ENCODE measurements at regions not wholly inside any gene's neighbourhood (a gene's known extent, or its start where the extent isn't known, plus 50 kb on each side); places are given as distances from the start of the nearest gene placed in this dataset.

GRCh38 chr15:94930960-94931359 lies 699.6 kb downstream of the MCTP2 start:
- H3K27ac ChIP-seq (ENCODE audit: insufficient read depth, low read length): no peak overlapping the region
- H2AFZ ChIP-seq (ENCODE audit: low read length): no peak overlapping the region
- H3K36me3 ChIP-seq (ENCODE audit: control insufficient read depth, insufficient read depth, low read length): no peaks in the 10 kb centered on the region

DNA sequence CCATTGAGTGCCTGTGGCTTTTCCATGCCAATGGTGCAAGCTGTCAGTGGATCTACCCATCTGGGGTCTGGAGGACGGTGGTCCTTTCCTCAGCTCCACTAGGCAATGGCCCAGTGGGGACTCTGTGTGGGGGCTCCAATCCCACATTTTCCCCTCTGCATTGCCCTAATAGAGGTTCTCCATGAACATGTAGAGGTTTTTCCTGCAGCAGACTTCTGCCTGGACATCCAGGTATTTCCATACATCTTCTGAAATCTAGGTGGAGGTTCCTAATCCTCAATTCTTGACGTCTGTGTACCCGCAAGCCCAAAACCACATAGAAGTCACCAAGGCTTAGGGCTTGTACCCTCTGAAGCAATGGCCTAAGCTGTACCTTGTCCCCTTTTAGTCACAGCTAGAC lies 703.1 kb downstream of the MCTP2 start:
- Histone ChIP-seq H3K27ac (ENCODE audit: insufficient read depth, low read length) (no peak overlapping the region), H3K4me3 (replicated peaks in 1 of 4; ENCODE audit: control extremely low read depth in 1 of 4, insufficient read depth in 1 of 4, low read depth in 3 of 4, low read length in 4 of 4) (no peak overlapping the region), H3K79me2 (ENCODE audit: control insufficient read depth, insufficient read depth, low read length) (no peaks in the 10 kb centered on the region), H4K20me1 (ENCODE audit: control insufficient read depth, extremely low read depth, insufficient read depth, low read length) (no peaks in the 10 kb centered on the region), H3K4me2 (ENCODE audit: extremely low read depth, insufficient read depth, low read length) (no peak overlapping the region), H3K4me1 (ENCODE audit: control insufficient read depth, extremely low read depth, insufficient read depth, low read length) (no peaks in the 10 kb centered on the region), H3K9ac (ENCODE audit: insufficient read depth, low read length) (no peak overlapping the region), H3K27me3 (ENCODE audit: control insufficient read depth, insufficient read depth, low read length) (no peaks in the 10 kb centered on the region), H3K36me3 (ENCODE audit: control insufficient read depth, insufficient read depth, low read length) (no peaks in the 10 kb centered on the region), H3K9me3 (ENCODE audit: control insufficient read depth, insufficient read depth, low read depth, low read length) (no peaks in the 10 kb centered on the region), H2AFZ (ENCODE audit: low read length) (no peak overlapping the region)
- TF ChIP-seq EZH2 (IDR thresholded peaks at IDR 0.05; ENCODE audit: low read length, missing control alignments): no peak
- TF ChIP-seq CTCF (conservative IDR thresholded peaks at IDR 0.05 in 1 of 2, IDR thresholded peaks at IDR 0.05 in 1 of 2; ENCODE audit: low read depth in 1 of 2, low read length in 2 of 2): no peak
- no peak for DNase-seq (ENCODE audit: low read depth in 2 of 2)

More at GRCh38 chr15:94930960-94931359, 699.6 kb downstream of the MCTP2 start:
- Histone ChIP-seq H3K9me3 (ENCODE audit: control insufficient read depth, insufficient read depth, low read depth, low read length) (no peaks in the 10 kb centered on the region), H3K79me2 (ENCODE audit: control insufficient read depth, insufficient read depth, low read length) (no peaks in the 10 kb centered on the region), H3K4me1 (ENCODE audit: control insufficient read depth, extremely low read depth, insufficient read depth, low read length) (no peaks in the 10 kb centered on the region), H3K9ac (ENCODE audit: insufficient read depth, low read length) (no peak overlapping the region), H3K4me2 (ENCODE audit: extremely low read depth, insufficient read depth, low read length) (no peak overlapping the region), H3K27me3 (ENCODE audit: control insufficient read depth, insufficient read depth, low read length) (no peaks in the 10 kb centered on the region), H3K4me3 (replicated peaks in 1 of 4; ENCODE audit: control extremely low read depth in 1 of 4, insufficient read depth in 1 of 4, low read depth in 3 of 4, low read length in 4 of 4) (no peak overlapping the region), H4K20me1 (ENCODE audit: control insufficient read depth, extremely low read depth, insufficient read depth, low read length) (no peaks in the 10 kb centered on the region)
- no peak for DNase-seq (ENCODE audit: low read depth in 2 of 2)
- TF ChIP-seq CTCF (conservative IDR thresholded peaks at IDR 0.05 in 1 of 2, IDR thresholded peaks at IDR 0.05 in 1 of 2; ENCODE audit: low read depth in 1 of 2, low read length in 2 of 2) (no peak), EZH2 (IDR thresholded peaks at IDR 0.05; ENCODE audit: low read length, missing control alignments) (no peak)

GRCh38 chr15:94937242-94937641 lies 705.9 kb downstream of the MCTP2 start:
- H3K27me3 ChIP-seq (ENCODE audit: control insufficient read depth, insufficient read depth, low read length): no peaks in the 10 kb centered on the region
- no peaks in the 10 kb centered on the region for H3K36me3 ChIP-seq (ENCODE audit: control insufficient read depth, insufficient read depth, low read length)
- H3K9ac ChIP-seq (ENCODE audit: insufficient read depth, low read length): no peak overlapping the region
- no peak overlapping the region for H3K27ac ChIP-seq (ENCODE audit: insufficient read depth, low read length)
- no peak overlapping the region for H2AFZ ChIP-seq (ENCODE audit: low read length)
- no peak for DNase-seq (ENCODE audit: low read depth in 2 of 2)
- H3K4me2 ChIP-seq (ENCODE audit: extremely low read depth, insufficient read depth, low read length): no peak overlapping the region
- H4K20me1 ChIP-seq (ENCODE audit: control insufficient read depth, extremely low read depth, insufficient read depth, low read length): no peaks in the 10 kb centered on the region
- no peaks in the 10 kb centered on the region for H3K79me2 ChIP-seq (ENCODE audit: control insufficient read depth, insufficient read depth, low read length)
- TF ChIP-seq EZH2 (IDR thresholded peaks at IDR 0.05; ENCODE audit: low read length, missing control alignments) (no peak), CTCF (conservative IDR thresholded peaks at IDR 0.05 in 1 of 2, IDR thresholded peaks at IDR 0.05 in 1 of 2; ENCODE audit: low read depth in 1 of 2, low read length in 2 of 2) (no peak)
- H3K9me3 ChIP-seq (ENCODE audit: control insufficient read depth, insufficient read depth, low read depth, low read length): no peaks in the 10 kb centered on the region
- H3K4me1 ChIP-seq (ENCODE audit: control insufficient read depth, extremely low read depth, insufficient read depth, low read length): no peaks in the 10 kb centered on the region
- no peak overlapping the region for H3K4me3 ChIP-seq (replicated peaks in 1 of 4; ENCODE audit: control extremely low read depth in 1 of 4, insufficient read depth in 1 of 4, low read depth in 3 of 4, low read length in 4 of 4)

Data from fibroblast of lung (primary cell).